Rectal smooth muscle tissue (tissue), 1 donor: ENCODE measurements at regions not wholly inside any gene's neighbourhood (a gene's known extent, or its start where the extent isn't known, plus 50 kb on each side); places are given as distances from the start of the nearest gene placed in this dataset.

ENCODE experiments used
- H3K27ac ChIP-seq: one replicate; pipeline ENCODE4 v1.7.0; 2013; ENCODE audit warnings: low read depth, low read length, inconsistent platforms
- H3K27me3 ChIP-seq: one replicate; pipeline ENCODE4 v1.7.0; 2013; ENCODE audit warnings: low read length; ENCODE audit not compliant: control insufficient read depth, insufficient read depth
- H3K36me3 ChIP-seq: one replicate; pipeline ENCODE4 v1.7.0; 2013; ENCODE audit warnings: low read length; ENCODE audit not compliant: control insufficient read depth, insufficient read depth
- H3K4me1 ChIP-seq: one replicate; pipeline ENCODE4 v1.7.0; 2013; ENCODE audit warnings: low read length; ENCODE audit not compliant: control insufficient read depth, insufficient read depth
- H3K4me3 ChIP-seq: one replicate; pipeline ENCODE4 v1.7.0; 2013; ENCODE audit warnings: low read length
- H3K9ac ChIP-seq: one replicate; pipeline ENCODE4 v1.7.0; 2013; ENCODE audit warnings: low read length

DNA sequence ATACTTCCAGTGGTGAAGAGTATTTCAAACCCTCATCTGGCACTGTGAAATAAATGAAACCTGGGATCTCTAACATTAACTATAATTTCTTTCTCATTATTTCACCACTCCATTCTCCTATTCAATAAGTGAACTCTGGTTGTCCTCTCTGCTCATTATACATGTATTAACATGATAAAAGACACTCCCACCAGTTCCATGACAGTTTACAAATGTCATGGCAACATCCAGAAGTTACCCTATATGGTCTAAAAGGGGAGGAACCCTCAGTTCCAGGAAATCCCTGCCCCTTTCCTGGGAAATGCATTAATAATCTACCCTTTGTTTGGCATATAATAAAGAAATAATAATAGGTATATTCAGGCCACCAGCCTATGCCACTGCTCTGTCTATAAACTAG lies 62.7 kb upstream of the BRINP3 start:
- Histone ChIP-seq H3K4me1 (no peaks in the 10 kb centered on the region), H3K27me3 (no peaks in the 10 kb centered on the region), H3K9ac (no peak overlapping the region), H3K36me3 (no peaks in the 10 kb centered on the region), H3K4me3 (no peak overlapping the region), H3K27ac (no peak overlapping the region)

DNA sequence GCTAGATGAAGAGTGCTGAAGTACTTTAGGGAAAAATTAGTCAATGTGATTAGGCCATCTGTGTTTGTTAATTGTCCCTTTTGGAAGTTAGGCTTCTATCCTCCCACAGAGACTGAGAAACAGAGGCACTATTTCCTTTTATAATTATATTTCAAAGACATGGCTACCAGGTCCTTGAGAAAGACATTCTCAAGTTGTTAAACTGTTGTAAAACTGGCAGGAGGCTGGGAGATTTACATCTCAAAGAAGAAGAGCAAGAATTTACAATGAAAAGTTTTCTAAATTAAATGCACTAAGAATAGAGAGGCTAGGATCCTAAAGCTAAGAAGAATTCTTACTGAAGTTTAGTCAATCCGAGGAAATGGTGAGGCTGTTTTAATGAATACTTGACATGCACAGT lies 74.0 kb upstream of the BRINP3 start:
- Histone ChIP-seq H3K4me3 (no peak overlapping the region), H3K27ac (no peak overlapping the region), H3K4me1 (no peaks in the 10 kb centered on the region), H3K27me3 (no peaks in the 10 kb centered on the region), H3K36me3 (no peaks in the 10 kb centered on the region), H3K9ac (no peak overlapping the region)

DNA sequence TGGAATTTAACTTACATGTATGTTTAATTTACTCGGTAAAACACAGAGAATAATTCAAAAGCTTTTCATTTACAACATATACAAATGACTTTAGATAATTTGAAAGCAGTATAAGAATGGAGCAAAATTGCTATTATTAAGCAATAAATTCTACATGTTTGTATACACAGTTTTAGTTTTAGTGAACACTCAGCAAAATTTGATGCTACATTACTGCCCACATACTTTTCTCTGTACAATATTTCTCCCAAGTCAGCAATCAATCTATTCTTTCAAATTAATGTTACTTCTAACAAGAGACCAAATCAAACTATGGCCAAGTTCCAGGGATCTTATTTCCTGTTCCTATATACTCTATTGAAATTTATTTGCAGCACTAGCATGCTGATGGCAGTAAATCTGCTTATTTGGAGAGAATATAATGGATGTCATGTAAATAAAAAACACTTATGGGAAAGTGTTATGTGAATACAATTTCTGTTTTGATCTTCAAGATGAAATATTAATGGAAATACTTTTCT lies 82.6 kb upstream of the BRINP3 start:
- no peak overlapping the region for H3K27ac ChIP-seq
- H3K27me3 ChIP-seq, result no peaks in the 10 kb centered on the region
- no peaks in the 10 kb centered on the region for H3K36me3 ChIP-seq
- no peak overlapping the region for H3K4me3 ChIP-seq
- no peak overlapping the region for H3K9ac ChIP-seq
- no peaks in the 10 kb centered on the region for H3K4me1 ChIP-seq

DNA sequence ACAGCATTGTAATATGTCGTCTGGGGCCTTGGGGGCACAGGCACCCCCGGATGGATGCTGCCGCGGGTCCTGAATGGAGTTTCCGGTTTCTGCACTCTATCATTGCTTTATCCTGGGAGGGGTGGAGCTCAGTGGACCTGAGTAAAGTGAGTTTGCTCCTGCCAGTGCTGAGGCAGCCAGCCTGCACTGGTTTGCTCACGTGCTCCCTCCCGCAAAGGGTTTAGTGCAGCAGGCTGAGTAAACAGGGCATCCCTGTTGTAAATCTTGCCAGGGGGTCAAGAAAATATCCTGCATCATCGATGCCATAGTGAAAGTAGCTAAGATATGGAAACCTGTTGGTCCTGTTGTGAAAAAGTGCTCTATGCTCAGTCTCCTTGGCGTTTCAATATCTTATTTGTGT lies 85.6 kb upstream of the BRINP3 start:
- no peak overlapping the region for H3K27ac ChIP-seq
- H3K27me3 ChIP-seq, result no peaks in the 10 kb centered on the region
- H3K36me3 ChIP-seq, result no peaks in the 10 kb centered on the region
- no peaks in the 10 kb centered on the region for H3K4me1 ChIP-seq
- no peak overlapping the region for H3K9ac ChIP-seq
- H3K4me3 ChIP-seq, result no peak overlapping the region

DNA sequence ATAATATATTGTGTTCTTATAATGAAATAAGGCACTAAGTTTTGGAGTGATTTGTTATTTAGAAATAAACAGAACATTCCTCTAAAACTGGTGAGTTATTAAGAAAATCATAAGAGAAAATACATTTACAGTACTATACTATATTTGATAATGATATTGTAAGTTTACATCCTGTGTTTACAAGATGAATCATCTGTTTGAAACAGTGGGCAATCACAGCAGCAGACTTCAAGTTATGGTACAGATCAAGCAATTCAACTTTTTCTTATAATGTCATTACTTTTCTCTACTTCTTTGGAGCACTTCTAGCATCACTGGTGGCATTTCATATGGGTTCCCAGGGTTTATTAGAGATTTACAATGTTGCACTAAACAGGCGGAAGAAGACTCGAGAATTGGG lies 86.5 kb upstream of the BRINP3 start:
- Histone ChIP-seq H3K4me1 (no peaks in the 10 kb centered on the region), H3K9ac (no peak overlapping the region), H3K27ac (no peak overlapping the region), H3K36me3 (no peaks in the 10 kb centered on the region), H3K4me3 (no peak overlapping the region), H3K27me3 (no peaks in the 10 kb centered on the region)

DNA sequence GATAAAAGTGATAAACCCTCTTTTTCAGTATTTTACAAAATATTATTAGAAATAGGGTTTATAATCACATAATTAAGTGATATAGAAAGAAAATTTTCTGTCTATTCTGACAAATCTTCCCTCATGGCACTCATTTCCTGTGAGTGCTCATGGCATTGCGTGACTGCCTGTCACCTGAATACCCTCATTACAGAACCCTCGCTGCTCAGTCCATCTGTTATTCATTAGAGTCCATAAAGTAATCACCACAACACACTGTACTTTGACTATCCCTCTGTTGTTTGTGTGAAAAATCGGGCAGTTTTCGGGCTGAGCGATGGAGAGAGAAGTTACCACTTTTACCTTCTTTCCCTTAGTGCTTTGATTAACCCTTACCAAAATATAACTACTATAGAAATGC lies 100.4 kb upstream of the BRINP3 start:
- Histone ChIP-seq H3K4me3 (no peak overlapping the region), H3K9ac (no peak overlapping the region), H3K27me3 (no peaks in the 10 kb centered on the region), H3K36me3 (no peaks in the 10 kb centered on the region), H3K27ac (no peak overlapping the region), H3K4me1 (no peaks in the 10 kb centered on the region)

DNA sequence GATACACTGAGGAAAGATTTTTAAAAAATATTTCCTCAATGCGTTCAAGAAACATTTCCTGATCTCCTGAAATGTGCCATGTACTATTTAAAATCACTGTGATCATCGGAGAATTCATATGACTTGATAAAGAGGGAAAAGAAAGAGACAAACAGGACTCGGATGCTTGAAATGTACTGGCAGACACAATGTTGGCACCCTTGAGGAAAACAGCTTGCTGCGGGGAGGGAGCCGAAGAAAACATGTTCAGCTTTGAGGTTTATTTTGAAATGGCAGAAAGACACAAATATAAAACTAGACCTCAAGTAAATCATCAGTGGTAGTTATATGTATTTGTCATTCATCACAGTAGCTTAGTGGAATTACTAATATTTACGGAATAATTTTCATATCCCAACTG lies 100.9 kb upstream of the BRINP3 start:
- Histone ChIP-seq H3K4me3 (no peak overlapping the region), H3K4me1 (no peaks in the 10 kb centered on the region), H3K9ac (no peak overlapping the region), H3K36me3 (no peaks in the 10 kb centered on the region), H3K27ac (no peak overlapping the region), H3K27me3 (no peaks in the 10 kb centered on the region)

DNA sequence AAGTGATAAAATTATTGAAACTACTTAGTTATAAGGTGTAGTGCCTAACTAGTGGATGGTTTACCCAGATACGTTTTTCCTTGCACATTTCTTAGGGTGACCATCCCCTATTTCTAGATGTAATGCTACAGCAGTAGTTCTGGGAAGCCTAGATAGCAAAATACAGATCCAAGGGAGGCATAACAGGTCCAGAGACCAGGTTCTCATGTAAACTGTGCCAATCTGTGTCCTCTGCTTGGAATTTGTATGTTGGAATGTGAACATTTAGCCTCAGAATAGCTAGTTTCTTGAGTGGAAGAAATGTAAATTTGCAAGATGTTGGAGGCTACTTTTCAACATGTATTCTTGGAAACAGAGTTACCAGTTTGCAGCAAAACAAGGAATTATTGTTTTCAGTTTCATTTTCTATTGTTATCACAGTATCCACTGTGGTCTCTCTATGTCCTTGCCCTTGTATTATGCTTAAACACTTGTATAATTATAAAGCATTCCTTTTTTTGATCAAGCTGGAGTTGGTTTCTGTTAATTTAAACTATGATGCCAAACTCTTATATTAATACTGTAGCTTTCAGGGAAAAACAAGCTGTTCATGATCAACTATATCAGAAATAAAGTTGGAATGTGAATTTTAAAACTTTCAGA lies 102.0 kb upstream of the BRINP3 start:
- H3K4me1 ChIP-seq, result no peaks in the 10 kb centered on the region
- H3K36me3 ChIP-seq, result no peaks in the 10 kb centered on the region
- no peaks in the 10 kb centered on the region for H3K27me3 ChIP-seq
- H3K9ac ChIP-seq, result no peak overlapping the region
- no peak overlapping the region for H3K4me3 ChIP-seq
- no peak overlapping the region for H3K27ac ChIP-seq

DNA sequence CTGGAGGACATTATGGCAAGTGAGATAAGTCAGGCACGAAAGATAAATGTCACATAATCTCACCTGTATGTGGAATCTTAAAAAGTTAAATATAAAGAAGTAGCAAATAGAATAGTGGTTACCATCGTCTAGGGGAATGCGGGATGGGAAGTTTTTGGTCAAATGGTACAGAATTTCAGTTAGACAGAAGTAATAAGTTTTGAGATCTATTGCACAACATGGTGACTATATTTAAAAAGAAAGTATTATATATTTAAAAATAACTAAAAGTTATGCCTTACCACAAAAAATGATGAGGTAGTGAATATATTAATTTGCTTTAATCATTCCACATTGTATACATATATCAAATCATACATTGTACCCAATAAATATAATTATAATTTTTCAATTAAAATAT lies 106.2 kb upstream of the BRINP3 start:
- no peaks in the 10 kb centered on the region for H3K36me3 ChIP-seq
- H3K27ac ChIP-seq, result no peak overlapping the region
- H3K27me3 ChIP-seq, result no peaks in the 10 kb centered on the region
- H3K9ac ChIP-seq, result no peak overlapping the region
- no peak overlapping the region for H3K4me3 ChIP-seq
- H3K4me1 ChIP-seq, result no peaks in the 10 kb centered on the region

DNA sequence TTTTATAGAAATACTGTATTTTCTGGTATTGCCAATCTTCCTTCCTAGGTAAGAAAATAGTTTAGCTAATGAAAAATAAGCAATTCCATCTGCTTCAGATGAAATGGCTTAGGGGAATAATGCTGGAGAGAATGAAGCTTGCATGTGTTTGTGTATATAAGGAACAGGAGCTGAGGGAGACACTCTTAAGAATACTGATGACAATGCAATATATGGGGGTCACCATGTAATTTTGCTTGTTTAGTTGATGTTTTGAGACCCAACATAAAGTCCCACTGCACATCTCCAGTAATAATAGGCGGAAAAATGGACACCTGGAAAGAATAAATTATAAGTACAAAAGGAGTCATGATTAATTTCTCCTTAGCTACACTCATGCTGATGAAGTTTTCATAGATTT lies 110.8 kb upstream of the BRINP3 start:
- no peaks in the 10 kb centered on the region for H3K36me3 ChIP-seq
- H3K4me1 ChIP-seq, result no peaks in the 10 kb centered on the region
- no peak overlapping the region for H3K4me3 ChIP-seq
- no peaks in the 10 kb centered on the region for H3K27me3 ChIP-seq
- H3K9ac ChIP-seq, result no peak overlapping the region
- no peak overlapping the region for H3K27ac ChIP-seq

DNA sequence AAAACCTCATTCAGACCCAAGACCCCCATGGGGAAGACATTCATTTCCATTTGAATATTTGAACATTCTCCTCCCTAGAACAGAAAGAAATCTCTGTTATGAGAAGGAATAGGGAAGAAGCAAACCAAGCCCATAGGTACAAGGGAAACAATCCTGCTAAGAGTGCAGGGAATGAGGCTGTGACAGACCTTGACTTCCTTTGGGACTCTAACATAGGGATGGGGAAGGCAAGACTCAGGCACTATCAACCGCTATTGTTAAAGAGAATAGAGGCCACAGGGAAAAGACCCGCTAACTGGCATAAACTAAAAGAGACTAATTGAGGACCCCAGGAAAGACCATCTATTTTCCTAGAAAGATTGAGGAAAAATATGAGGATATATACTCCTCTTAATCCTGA lies 117.8 kb upstream of the BRINP3 start:
- Histone ChIP-seq H3K27me3 (no peaks in the 10 kb centered on the region), H3K4me1 (no peaks in the 10 kb centered on the region), H3K9ac (no peak overlapping the region), H3K4me3 (no peak overlapping the region), H3K27ac (no peak overlapping the region), H3K36me3 (no peaks in the 10 kb centered on the region)

DNA sequence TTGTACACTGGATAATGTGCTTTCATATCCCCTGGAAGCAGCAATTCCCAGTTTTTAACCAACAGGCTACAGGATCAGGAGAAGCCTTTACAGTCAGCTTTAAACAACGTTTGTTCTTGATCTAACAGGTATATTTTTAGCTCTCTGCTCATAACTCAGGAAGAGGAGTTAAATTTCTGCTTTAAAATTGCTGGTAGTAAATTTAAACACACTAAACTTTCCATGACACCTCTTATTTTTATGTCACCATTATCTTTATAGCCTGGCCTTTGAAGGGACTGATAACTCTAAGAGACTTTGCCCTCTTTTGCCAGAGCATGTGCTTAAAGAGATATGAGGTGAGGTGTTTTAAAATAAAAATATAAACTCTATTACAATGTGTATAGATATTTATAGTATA lies 119.6 kb upstream of the BRINP3 start:
- H3K4me3 ChIP-seq, result no peak overlapping the region
- H3K9ac ChIP-seq, result no peak overlapping the region
- no peaks in the 10 kb centered on the region for H3K4me1 ChIP-seq
- H3K27me3 ChIP-seq, result no peaks in the 10 kb centered on the region
- no peaks in the 10 kb centered on the region for H3K36me3 ChIP-seq
- H3K27ac ChIP-seq, result no peak overlapping the region

DNA sequence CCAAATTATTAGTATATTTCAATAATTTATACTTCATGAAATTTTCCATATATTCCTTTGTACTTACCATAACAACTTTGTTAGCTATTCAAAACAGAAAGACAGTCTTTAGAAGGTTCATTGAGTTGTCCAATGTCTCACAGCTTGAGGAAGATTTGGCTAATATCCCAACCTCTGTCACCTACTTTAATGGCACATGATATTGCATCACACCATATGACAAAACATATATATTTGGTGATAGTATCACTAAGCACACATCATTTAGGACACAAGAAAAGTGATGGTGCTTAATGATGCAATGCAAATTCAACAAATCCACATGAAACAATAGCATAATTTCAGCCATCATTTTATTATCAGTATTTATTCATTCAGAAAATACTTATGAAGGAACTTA lies 122.0 kb upstream of the BRINP3 start:
- Histone ChIP-seq H3K36me3 (no peaks in the 10 kb centered on the region), H3K9ac (no peak overlapping the region), H3K4me3 (no peak overlapping the region), H3K4me1 (no peaks in the 10 kb centered on the region), H3K27me3 (no peaks in the 10 kb centered on the region), H3K27ac (no peak overlapping the region)
